SK-N-SH treated with all-trans-retinoic acid at 6 μM for 48 hours (cell line): ENCODE measurements at regions not wholly inside any gene's neighbourhood (a gene's known extent, or its start where the extent isn't known, plus 50 kb on each side); places are given as distances from the start of the nearest gene placed in this dataset.

ENCODE experiments used
- ATAC-seq: fragments of 200-7000 bp; cut with Tn5 transposase; 3 replicates; pipeline ENCODE4 v1.9.1; 2020; ENCODE audit warnings: mild to moderate bottlenecking, moderate library complexity
- ARNTL ChIP-seq: fragments of 450-650 bp; formaldehyde crosslinking; IDR thresholded peaks from 2 replicates; pipeline ENCODE4 v1.5.0; 2020; ENCODE audit warnings: low read depth, mild to moderate bottlenecking, moderate library complexity, borderline replicate concordance
- CSDC2 ChIP-seq: fragments of 250-450 bp; sonication (Bioruptor Pico); IDR thresholded peaks from 2 replicates; pipeline ENCODE4 v1.5.0; 2020; ENCODE audit warnings: mild to moderate bottlenecking, moderate library complexity
- CSRNP3 ChIP-seq: fragments of 250-450 bp; sonication (Bioruptor Pico); IDR thresholded peaks from 2 replicates; pipeline ENCODE4 v1.5.1; 2021; ENCODE audit warnings: mild to moderate bottlenecking, moderate library complexity
- ESRRG ChIP-seq: fragments of 250-450 bp; sonication (Bioruptor Pico); IDR thresholded peaks from 2 replicates; pipeline ENCODE4 v1.6.1; 2021; ENCODE audit warnings: mild to moderate bottlenecking
- GLIS3 ChIP-seq: fragments of 250-450 bp; sonication (Bioruptor Pico); IDR thresholded peaks from 2 replicates; pipeline ENCODE4 v1.5.0; 2020; ENCODE audit warnings: mild to moderate bottlenecking, moderate library complexity
- OSR1 ChIP-seq: fragments of 250-450 bp; sonication (Bioruptor Pico); IDR thresholded peaks from 2 replicates; pipeline ENCODE4 v1.8.0; 2022; ENCODE audit warnings: moderate library complexity, mild to moderate bottlenecking, inconsistent platforms
- PPARA ChIP-seq: fragments of 250-450 bp; sonication (Bioruptor Pico); IDR thresholded peaks from 2 replicates; pipeline ENCODE4 v1.5.0; 2020; ENCODE audit warnings: mild to moderate bottlenecking, borderline replicate concordance
- SNAI2 ChIP-seq: fragments of 250-450 bp; sonication (Bioruptor Pico); IDR thresholded peaks from 2 replicates; pipeline ENCODE4 v1.5.0; 2020; ENCODE audit warnings: mild to moderate bottlenecking, moderate library complexity
- TCF4 ChIP-seq: fragments of 250-450 bp; sonication (Bioruptor Pico); IDR thresholded peaks from 2 replicates; pipeline ENCODE4 v1.8.0; 2021; ENCODE audit warnings: mild to moderate bottlenecking, moderate library complexity, borderline replicate concordance
- TOX ChIP-seq: fragments of 250-450 bp; sonication (Bioruptor Pico); IDR thresholded peaks from 2 replicates; pipeline ENCODE4 v1.8.0; 2021; ENCODE audit warnings: mild to moderate bottlenecking, moderate library complexity, borderline replicate concordance
- ZC3H10 ChIP-seq: fragments of 250-450 bp; sonication (Bioruptor Pico); IDR thresholded peaks from 2 replicates; pipeline ENCODE4 v1.5.1; 2021; ENCODE audit warnings: mild to moderate bottlenecking, moderate library complexity
- ZFP3 ChIP-seq: fragments of 250-450 bp; sonication (Bioruptor Pico); IDR thresholded peaks from 2 replicates; pipeline ENCODE4 v1.5.0; 2020; ENCODE audit warnings: mild to moderate bottlenecking, moderate library complexity
- ZFP30 ChIP-seq: fragments of 450-650 bp; formaldehyde crosslinking; IDR thresholded peaks from 2 replicates; pipeline ENCODE4 v1.5.0; 2022; ENCODE audit warnings: mild to moderate bottlenecking, moderate library complexity
- ZNF565 ChIP-seq: fragments of 450-650 bp; formaldehyde crosslinking; conservative IDR thresholded peaks from 2 replicates; pipeline ENCODE4 v1.5.0; 2020; ENCODE audit warnings: low read depth, mild to moderate bottlenecking, moderate library complexity
- ZNF8 ChIP-seq: fragments of 450-650 bp; formaldehyde crosslinking; IDR thresholded peaks from 2 replicates; pipeline ENCODE4 v1.5.0; 2020; ENCODE audit warnings: mild to moderate bottlenecking, moderate library complexity
- TF ChIP-seq, protein P1 (sequence below): fragments of 250-450 bp; sonication (Bioruptor Pico); IDR thresholded peaks from 2 replicates; pipeline ENCODE4 v1.8.0; 2021; ENCODE audit warnings: low read depth, mild to moderate bottlenecking, moderate library complexity, borderline replicate concordance
- TF ChIP-seq, protein P2 (sequence below): fragments of 250-450 bp; sonication (Bioruptor Pico); IDR thresholded peaks from 2 replicates; pipeline ENCODE4 v1.8.0; 2020; ENCODE audit warnings: mild to moderate bottlenecking, moderate library complexity, borderline replicate concordance
- TF ChIP-seq, protein P3 (sequence below): fragments of 250-450 bp; sonication (Bioruptor Pico); IDR thresholded peaks from 2 replicates; pipeline ENCODE4 v1.5.0; 2020; ENCODE audit warnings: mild to moderate bottlenecking, moderate library complexity
- TF ChIP-seq, protein P4 (sequence below): fragments of 250-450 bp; sonication (Bioruptor Pico); IDR thresholded peaks from 2 replicates; pipeline ENCODE4 v1.5.1; 2020; ENCODE audit warnings: low read depth, mild to moderate bottlenecking, moderate library complexity

- TF ChIP-seq GLIS3 (no peak), ZNF8 (CRISPR knock-in tag) (no peak), ESRRG (CRISPR knock-in tag) (no peak), CSRNP3 (CRISPR knock-in tag) (no peak), OSR1 (CRISPR knock-in tag) (no peak), SNAI2 (CRISPR knock-in tag) (no peak), ZFP30 (CRISPR knock-in tag) (no peak), ARNTL (no peak), CSDC2 (CRISPR knock-in tag) (no peak), TCF4 (no peak), ZC3H10 (CRISPR knock-in tag) (no peak)
- TF ChIP-seq, protein P1, sequence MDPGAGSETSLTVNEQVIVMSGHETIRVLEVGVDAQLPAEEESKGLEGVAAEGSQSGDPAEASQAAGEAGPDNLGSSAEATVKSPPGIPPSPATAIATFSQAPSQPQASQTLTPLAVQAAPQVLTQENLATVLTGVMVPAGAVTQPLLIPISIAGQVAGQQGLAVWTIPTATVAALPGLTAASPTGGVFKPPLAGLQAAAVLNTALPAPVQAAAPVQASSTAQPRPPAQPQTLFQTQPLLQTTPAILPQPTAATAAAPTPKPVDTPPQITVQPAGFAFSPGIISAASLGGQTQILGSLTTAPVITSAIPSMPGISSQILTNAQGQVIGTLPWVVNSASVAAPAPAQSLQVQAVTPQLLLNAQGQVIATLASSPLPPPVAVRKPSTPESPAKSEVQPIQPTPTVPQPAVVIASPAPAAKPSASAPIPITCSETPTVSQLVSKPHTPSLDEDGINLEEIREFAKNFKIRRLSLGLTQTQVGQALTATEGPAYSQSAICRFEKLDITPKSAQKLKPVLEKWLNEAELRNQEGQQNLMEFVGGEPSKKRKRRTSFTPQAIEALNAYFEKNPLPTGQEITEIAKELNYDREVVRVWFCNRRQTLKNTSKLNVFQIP (CRISPR knock-in tag) = no peak
- TF ChIP-seq, protein P2, sequence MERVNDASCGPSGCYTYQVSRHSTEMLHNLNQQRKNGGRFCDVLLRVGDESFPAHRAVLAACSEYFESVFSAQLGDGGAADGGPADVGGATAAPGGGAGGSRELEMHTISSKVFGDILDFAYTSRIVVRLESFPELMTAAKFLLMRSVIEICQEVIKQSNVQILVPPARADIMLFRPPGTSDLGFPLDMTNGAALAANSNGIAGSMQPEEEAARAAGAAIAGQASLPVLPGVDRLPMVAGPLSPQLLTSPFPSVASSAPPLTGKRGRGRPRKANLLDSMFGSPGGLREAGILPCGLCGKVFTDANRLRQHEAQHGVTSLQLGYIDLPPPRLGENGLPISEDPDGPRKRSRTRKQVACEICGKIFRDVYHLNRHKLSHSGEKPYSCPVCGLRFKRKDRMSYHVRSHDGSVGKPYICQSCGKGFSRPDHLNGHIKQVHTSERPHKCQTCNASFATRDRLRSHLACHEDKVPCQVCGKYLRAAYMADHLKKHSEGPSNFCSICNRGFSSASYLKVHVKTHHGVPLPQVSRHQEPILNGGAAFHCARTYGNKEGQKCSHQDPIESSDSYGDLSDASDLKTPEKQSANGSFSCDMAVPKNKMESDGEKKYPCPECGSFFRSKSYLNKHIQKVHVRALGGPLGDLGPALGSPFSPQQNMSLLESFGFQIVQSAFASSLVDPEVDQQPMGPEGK = no peak
- no peak for ATAC-seq
These were observed 290.5 kb downstream of the RAB28 start for GRCh38 chr4:13193662-13194061.

DNA sequence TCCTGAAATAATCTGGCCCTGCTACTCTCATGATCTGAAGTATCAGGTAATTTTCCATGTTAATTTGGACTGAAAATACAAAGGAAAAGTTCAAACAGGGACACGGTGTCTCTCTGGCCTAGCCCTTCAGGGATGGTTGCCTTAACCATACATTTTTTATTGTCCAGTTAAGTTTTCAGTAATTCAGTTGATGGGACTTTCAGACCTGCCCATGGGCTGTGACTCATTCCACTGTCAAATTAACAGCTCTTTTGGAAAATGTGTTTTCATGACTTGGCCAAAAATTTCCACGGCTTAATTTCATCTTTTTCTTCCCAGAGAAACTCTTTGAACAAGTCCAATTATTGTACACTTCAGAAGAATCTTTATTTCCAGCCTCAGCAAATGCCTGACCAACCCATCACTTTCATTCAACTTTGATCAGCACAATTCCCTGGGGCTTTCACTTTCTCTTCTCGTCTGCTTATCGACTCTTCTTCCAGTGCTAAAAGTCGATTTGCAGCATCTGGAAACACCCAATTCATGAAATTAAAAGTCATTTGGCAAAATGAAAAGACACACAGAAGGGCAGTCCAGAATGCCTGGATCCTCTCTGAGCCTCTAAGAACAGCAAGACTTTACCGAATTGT, 293.9 kb downstream of the RAB28 start:
- ATAC-seq = no peak
- TF ChIP-seq, protein P3, sequence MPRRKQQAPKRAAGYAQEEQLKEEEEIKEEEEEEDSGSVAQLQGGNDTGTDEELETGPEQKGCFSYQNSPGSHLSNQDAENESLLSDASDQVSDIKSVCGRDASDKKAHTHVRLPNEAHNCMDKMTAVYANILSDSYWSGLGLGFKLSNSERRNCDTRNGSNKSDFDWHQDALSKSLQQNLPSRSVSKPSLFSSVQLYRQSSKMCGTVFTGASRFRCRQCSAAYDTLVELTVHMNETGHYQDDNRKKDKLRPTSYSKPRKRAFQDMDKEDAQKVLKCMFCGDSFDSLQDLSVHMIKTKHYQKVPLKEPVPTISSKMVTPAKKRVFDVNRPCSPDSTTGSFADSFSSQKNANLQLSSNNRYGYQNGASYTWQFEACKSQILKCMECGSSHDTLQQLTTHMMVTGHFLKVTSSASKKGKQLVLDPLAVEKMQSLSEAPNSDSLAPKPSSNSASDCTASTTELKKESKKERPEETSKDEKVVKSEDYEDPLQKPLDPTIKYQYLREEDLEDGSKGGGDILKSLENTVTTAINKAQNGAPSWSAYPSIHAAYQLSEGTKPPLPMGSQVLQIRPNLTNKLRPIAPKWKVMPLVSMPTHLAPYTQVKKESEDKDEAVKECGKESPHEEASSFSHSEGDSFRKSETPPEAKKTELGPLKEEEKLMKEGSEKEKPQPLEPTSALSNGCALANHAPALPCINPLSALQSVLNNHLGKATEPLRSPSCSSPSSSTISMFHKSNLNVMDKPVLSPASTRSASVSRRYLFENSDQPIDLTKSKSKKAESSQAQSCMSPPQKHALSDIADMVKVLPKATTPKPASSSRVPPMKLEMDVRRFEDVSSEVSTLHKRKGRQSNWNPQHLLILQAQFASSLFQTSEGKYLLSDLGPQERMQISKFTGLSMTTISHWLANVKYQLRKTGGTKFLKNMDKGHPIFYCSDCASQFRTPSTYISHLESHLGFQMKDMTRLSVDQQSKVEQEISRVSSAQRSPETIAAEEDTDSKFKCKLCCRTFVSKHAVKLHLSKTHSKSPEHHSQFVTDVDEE (CRISPR knock-in tag) = no peak
- no peak for TF ChIP-seq SNAI2 (CRISPR knock-in tag)
- TF ChIP-seq TOX (CRISPR knock-in tag) = no peak
- no peak for TF ChIP-seq ZC3H10 (CRISPR knock-in tag)
- TF ChIP-seq CSRNP3 (CRISPR knock-in tag) = no peak

GRCh38 chr4:13184199-13184598, 299.9 kb downstream of the RAB28 start:
- TF ChIP-seq CSRNP3 (CRISPR knock-in tag) = no peak
- TF ChIP-seq OSR1 (CRISPR knock-in tag) = no peak
- TF ChIP-seq ESRRG (CRISPR knock-in tag) = no peak
- no peak for TF ChIP-seq ZFP3 (CRISPR knock-in tag)
- TF ChIP-seq ZFP30 (CRISPR knock-in tag) = no peak
- no peak for TF ChIP-seq GLIS3
- TF ChIP-seq, protein P4, sequence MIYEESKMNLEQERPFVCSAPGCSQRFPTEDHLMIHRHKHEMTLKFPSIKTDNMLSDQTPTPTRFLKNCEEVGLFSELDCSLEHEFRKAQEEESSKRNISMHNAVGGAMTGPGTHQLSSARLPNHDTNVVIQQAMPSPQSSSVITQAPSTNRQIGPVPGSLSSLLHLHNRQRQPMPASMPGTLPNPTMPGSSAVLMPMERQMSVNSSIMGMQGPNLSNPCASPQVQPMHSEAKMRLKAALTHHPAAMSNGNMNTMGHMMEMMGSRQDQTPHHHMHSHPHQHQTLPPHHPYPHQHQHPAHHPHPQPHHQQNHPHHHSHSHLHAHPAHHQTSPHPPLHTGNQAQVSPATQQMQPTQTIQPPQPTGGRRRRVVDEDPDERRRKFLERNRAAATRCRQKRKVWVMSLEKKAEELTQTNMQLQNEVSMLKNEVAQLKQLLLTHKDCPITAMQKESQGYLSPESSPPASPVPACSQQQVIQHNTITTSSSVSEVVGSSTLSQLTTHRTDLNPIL (CRISPR knock-in tag) = no peak
- TF ChIP-seq, protein P1 (CRISPR knock-in tag) = no peak
- TF ChIP-seq, protein P3 (CRISPR knock-in tag) = no peak
- no peak for TF ChIP-seq PPARA
- no peak for TF ChIP-seq ZNF565
- no peak for TF ChIP-seq ZC3H10 (CRISPR knock-in tag)
- ATAC-seq = no peak
